Adipose tissue (tissue), 3 donors: ENCODE measurements at regions not wholly inside any gene's neighbourhood (a gene's known extent, or its start where the extent isn't known, plus 50 kb on each side); places are given as distances from the start of the nearest gene placed in this dataset.

Experiments
- H3K27ac ChIP-seq: one replicate; pipeline ENCODE4 v1.5.1; 2013; ENCODE audit warnings: low read depth, low read length
- WGBS, 3 donors: extraction: QIAGEN DNeasy Blood & Tissue Kit; methylation state at CpG; one replicate each; pipeline ENCODE4 v1.1.7; 2013; 5-methylcytosine and 5-hydroxymethylcytosine counted together
- donor health status: healthy with polysubstance abuse.
- donor health status: Bipolar disorder and iron deficiency.
- donor health status: healthy.

- no peak overlapping the region for H3K27ac ChIP-seq
- 62 to 94% (median 93%) methylated on average over 10 of the region's 10 CpGs for WGBS, 3 donors
Measured at GRCh38 chr13:109497917-109498316, 288.5 kb downstream of the IRS2 start.

- WGBS, 3 donors: 70 to 88% (median 83%) methylated on average over 7 of the region's 7 CpGs
- no peak overlapping the region for H3K27ac ChIP-seq
Measured at GRCh38 chr13:109496216-109496615, 290.2 kb downstream of the IRS2 start.

DNA sequence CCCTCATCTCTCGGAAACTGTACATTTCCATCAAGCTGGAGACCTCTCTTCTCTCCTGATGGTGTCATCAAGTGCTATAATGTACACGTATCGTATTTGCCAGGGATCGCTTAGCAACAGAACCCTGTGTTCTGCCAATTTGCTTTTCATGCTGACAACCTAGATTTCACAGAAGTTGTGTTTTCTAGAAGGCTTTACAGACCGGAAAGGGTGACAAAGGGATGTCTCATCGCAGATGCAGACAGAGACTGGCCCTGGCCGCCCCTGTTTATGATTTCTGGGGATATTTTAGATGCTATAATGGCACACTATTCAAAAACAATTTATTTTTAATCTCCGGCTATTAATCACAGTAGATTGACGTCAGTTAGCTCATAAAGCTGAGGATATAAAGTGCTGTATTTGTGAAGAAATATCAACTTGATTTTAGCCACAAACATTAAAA is 291.4 kb downstream of the IRS2 start:
- WGBS, 3 donors: 68 to 72% (median 69%) methylated on average over 9 of the region's 9 CpGs
- H3K27ac ChIP-seq: no peak overlapping the region

GRCh38 chr13:109485136-109485794 is 301.1 kb downstream of the IRS2 start:
- no peak overlapping the region for H3K27ac ChIP-seq
- 75 to 84% (median 82%) methylated on average over 13 of the region's 13 CpGs for WGBS, 3 donors

- WGBS, 3 donors: 24 to 54% (median 30%) methylated on average over 5 of the region's 5 CpGs
- no peak overlapping the region for H3K27ac ChIP-seq
Measured at GRCh38 chr13:109483284-109483683, 303.1 kb downstream of the IRS2 start.

GRCh38 chr13:109481040-109481439 is 305.3 kb downstream of the IRS2 start:
- no peak overlapping the region for H3K27ac ChIP-seq
- WGBS, 3 donors: 81 to 85% (median 81%) methylated on average over 7 of the region's 7 CpGs

DNA sequence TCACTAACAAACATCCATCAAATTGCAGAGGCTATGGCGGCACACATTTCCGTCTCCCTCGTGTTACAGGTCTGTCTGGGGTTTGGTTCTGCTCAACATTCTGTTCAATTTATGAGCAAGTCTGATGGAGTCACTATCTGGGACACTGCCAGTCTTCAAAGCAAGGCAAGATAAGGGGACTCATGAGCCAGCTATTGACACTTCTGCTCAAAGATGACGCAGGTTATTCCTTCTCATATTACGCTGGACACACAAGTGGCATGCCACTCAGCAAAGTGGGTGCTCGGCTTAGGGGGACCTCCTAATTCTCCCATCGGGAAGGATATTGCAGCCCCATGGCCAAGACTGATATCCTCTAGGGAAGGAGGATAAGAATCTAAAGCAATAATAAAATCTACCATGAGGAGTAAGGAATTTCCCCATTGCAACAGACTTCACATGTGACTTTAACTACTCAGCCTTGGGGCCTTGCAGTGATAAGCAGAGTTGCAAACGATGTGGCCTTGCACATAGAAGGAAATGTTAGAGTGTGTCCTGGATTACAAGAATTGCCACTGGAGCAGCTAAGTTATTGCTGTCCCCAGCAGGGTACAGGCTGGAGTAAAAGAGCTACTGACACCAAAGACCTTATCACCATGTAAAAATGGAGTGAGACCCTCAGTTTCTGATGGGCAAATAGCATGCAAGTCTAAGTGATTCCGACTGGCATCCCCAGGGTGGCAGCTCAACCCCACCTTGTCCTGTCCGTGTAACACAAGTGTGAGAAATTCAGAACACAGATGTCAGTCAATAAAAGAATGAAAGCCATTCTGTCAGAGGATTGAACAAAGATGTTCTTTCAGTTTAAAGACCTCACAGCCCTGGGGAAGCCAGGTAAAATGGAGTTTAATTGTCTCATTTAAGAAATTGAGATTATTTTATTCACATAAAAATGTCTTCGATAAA is 306.1 kb downstream of the IRS2 start:
- 66 to 78% (median 77%) methylated on average over 11 of the region's 11 CpGs for WGBS, 3 donors

GRCh38 chr13:109479534-109479933 is 306.8 kb downstream of the IRS2 start:
- 78 to 89% (median 79%) methylated on average over 2 of the region's 2 CpGs for WGBS, 3 donors
- no peak overlapping the region for H3K27ac ChIP-seq

More for the DNA sequence above, 306.1 kb downstream of the IRS2 start:
- H3K27ac ChIP-seq: no peak overlapping the region

DNA sequence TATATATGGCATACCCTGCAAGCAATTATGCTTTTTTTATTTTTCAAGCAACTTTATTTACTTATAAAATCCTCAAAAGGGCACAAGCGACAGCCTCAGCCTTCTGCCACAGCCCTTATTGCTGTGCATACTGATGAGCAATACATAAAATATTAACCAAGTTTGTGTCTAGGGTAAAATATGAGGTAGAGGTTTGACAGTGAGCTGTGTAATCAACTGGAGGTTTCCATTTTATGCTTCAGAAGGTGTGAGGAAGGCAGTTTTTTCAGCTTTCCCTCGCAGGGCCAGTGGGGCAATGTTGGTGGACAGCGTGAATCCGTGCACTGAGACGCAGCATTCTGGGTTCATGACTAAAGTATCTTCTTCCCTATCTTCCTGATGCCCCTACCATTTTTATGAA is 310.4 kb downstream of the IRS2 start:
- WGBS, 3 donors: 78 to 94% (median 84%) methylated on average over 5 of the region's 5 CpGs
- no peak overlapping the region for H3K27ac ChIP-seq

DNA sequence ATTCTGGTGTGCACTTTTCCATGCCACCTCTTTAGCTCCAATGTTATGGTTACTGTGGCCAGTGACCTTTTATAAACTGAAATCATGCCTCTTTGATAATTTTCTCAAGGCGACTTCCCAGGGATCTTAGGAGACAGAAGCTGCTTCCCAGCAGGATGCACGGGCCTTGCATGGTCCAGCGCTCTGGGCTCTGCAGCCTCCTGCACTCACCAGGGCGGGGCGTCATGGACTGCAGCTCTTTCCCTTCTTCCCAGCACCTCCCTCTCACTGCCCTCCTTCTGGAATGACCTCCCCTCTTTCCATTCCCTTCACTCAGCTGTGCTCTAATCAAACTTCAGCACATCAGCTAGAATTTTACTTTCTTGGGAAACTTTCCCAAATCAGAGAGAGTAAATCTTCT is 318.3 kb downstream of the IRS2 start:
- 57 to 71% (median 65%) methylated on average over 5 of the region's 5 CpGs for WGBS, 3 donors
- H3K27ac ChIP-seq: no peak overlapping the region

DNA sequence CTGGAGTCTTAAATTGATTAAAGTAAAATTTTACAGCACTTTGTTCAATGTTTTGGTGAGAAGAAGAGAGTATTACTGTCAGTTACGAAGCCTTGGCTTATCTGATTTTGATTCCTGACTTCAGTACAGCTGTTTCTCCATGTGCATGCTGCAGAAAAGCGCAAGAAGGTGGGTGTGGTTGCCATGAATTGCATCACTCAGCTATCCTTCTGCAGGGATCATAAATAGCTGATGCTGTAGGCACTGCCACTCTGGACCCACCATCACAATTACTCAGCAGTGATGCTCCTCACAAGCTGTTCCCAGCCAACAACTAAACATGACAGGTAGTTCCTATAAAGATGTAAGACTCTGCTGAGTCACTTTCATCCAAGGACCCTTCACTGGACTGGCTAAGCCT is 321.2 kb downstream of the IRS2 start:
- H3K27ac ChIP-seq: no peak overlapping the region
- 0 to 87% (median 0%) methylated on average over 2 of the region's 2 CpGs for WGBS, 3 donors

- no peak overlapping the region for H3K27ac ChIP-seq
- WGBS, 3 donors: 82 to 89% (median 84%) methylated on average over 4 of the region's 4 CpGs
Measured at GRCh38 chr13:109454167-109454917, 332.0 kb downstream of the IRS2 start.

DNA sequence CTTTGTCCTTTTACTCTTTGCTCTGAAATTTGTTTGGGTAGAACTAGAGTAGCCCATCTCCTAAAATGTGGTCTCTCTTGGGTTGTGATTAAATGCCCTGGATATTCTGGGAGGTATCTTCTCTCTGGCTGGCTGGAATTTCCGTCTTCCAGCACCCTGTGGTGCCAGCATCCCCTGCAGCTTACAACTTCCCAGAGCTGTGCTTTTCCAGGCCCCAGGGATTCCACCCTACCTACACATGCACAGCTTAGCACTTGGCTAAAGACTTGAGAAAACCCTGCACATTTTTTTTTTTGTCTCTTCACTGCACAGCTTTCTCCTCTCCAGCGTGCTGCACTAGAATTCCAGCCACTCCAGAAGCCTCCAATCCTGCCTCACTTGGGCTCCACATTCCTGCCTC is 334.7 kb downstream of the IRS2 start:
- H3K27ac ChIP-seq: no peak overlapping the region
- WGBS, 3 donors: 67 to 71% (median 69%) methylated on average over 2 of the region's 2 CpGs

DNA sequence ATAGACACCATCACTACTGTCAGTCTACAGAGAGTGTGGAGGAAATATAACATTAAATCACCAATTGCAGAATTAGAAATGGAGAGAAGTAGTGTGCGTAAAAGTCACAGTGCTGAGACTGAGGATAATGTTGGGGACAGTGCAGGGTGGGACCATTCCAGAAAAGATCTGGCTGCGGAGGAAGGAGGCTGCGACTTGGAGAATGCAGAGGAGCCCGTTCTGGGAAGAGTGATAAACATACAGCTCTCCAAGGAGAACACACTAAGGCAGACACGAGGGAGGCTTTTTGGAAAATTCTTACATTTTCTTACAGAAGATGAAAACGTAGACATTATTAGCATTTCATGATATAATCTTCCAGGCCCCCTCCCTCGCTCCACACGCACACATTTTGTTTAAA is 337.8 kb downstream of the IRS2 start:
- no peak overlapping the region for H3K27ac ChIP-seq
- WGBS, 3 donors: 79 to 91% (median 87%) methylated on average over 8 of the region's 8 CpGs

- H3K27ac ChIP-seq: no peak overlapping the region
- WGBS, 3 donors: 71 to 92% (median 89%) methylated on average over 4 of the region's 4 CpGs
Measured at GRCh38 chr13:109447667-109448066, 338.7 kb downstream of the IRS2 start.

DNA sequence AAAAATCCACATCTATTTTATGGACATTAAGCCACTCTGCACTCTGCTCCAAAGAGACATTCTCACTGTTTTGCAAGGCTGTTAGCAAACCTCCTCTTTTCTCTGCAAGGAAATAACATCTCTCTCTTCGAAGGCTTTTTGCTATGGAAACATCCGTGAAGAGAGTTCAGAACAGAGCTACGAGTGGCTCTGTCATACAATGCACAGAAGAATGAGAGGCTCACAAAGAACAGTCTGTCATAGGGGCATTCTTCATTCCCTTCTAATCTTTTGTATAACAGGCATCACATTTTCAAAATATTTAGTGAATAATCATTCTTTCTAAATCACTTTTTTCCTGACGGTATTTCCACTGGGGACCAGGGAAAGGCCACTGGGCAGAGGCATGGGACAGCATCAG is 346.1 kb downstream of the IRS2 start:
- no peak overlapping the region for H3K27ac ChIP-seq
- 76 to 79% (median 76%) methylated on average over 4 of the region's 4 CpGs for WGBS, 3 donors

DNA sequence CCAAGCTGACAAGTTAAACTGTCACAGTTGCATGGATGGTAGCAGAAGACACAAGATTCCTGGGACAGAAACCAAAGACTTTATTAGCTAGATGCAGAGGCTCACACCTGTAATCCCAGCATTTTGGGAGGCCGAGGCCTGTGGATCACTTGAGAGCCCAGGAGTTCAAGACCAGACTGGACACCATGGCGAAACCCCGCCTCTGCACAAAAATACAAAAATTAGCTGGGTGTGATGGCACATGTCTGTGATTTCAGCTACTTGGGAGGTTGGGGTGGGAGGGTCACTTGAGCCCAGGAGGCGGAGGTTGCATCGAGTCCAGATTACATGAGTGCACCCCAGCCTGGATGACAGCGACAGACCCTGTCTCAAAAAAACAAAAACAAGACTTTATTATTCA is 346.6 kb downstream of the IRS2 start:
- no peak overlapping the region for H3K27ac ChIP-seq
- WGBS, 3 donors: 89 to 91% (median 90%) methylated on average over 6 of the region's 6 CpGs

DNA sequence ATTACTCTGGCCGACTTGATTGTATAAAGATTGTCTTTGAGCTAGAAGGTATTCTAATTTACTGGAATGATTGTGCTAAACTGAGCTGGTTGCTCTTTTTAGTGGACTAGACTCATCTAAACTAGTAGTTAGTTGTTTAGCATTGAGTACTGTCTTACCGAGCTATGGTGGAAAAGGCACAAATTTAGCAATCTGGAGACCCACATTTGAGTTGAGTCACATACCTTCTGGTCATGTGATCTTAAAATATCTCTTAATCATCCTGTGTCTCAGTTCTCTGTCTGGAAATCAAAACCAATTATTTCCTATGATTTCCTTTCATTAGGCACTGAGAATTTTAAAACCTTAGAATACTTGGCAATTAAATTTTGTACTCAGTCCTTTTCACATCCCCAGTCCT is 349.5 kb downstream of the IRS2 start:
- 71 to 77% (median 73%) methylated on average over 2 of the region's 2 CpGs for WGBS, 3 donors
- no peak overlapping the region for H3K27ac ChIP-seq

DNA sequence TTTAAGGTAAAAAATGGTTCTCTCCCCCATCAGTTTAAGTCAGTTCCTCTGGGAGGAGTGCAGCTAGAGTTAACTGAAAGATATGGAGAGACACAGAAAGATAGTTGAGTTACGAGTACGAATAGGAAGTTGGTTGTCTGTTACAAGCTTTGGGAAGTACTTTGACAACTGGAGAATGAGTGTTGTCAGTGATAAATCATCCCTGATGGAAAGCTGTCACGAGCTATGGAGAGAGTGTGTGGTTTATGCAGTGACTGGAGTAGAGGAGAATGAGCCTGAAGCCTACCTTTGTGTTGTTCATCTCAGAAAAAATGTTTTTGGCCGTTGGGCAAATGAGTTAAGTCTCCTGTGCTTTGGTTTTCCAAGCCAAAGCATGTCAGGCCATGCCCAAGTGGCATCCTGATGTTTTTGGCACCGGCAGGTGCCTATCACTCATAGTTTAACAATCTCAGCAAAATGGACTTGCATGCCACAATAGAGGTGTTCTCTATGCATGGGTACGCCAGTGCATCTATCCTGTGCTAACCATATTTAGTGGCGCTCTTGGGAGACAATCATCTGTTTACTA is 350.2 kb downstream of the IRS2 start:
- no peak overlapping the region for H3K27ac ChIP-seq
- 80 to 84% (median 82%) methylated on average over 7 of the region's 7 CpGs for WGBS, 3 donors
